DND-41 (cell line): ENCODE measurements at regions not wholly inside any gene's neighbourhood (a gene's known extent, or its start where the extent isn't known, plus 50 kb on each side); places are given as distances from the start of the nearest gene placed in this dataset.

Source experiments
- EZH2 ChIP-seq: IDR thresholded peaks from 3 replicates; pipeline ENCODE4 v1.6.1; 2012; ENCODE audit warnings: borderline replicate concordance, low read depth, mild to moderate bottlenecking, moderate library complexity, low read length, inconsistent platforms; ENCODE audit not compliant: severe bottlenecking
- TF ChIP-seq, protein P1 (sequence below): IDR thresholded peaks from 2 replicates; pipeline ENCODE4 v1.5.1; 2012; ENCODE audit warnings: borderline replicate concordance, low read length, moderate library complexity, mild to moderate bottlenecking; ENCODE audit not compliant: poor library complexity, severe bottlenecking; ENCODE audit errors: extremely low read depth

DNA sequence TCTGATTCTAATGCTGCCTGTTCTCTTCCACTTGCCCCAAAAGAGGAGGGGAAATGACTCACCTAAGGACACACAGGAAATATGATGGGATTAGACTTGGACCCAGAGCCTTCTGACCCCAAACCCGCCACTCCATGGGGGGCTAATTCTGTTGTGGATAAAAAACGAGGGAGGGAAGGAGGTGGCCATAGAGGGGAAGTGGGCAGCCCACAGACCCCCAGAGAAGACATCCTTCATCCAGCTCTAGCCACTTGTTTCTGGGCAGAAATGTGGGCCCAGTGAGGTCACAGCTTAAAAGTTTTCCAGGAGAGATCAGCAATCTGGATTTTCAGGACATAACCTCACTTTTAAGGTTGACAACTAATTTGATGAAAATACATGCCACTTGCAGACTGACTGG lies 202.1 kb downstream of the ANKRD60 start:
- TF ChIP-seq, protein P1, sequence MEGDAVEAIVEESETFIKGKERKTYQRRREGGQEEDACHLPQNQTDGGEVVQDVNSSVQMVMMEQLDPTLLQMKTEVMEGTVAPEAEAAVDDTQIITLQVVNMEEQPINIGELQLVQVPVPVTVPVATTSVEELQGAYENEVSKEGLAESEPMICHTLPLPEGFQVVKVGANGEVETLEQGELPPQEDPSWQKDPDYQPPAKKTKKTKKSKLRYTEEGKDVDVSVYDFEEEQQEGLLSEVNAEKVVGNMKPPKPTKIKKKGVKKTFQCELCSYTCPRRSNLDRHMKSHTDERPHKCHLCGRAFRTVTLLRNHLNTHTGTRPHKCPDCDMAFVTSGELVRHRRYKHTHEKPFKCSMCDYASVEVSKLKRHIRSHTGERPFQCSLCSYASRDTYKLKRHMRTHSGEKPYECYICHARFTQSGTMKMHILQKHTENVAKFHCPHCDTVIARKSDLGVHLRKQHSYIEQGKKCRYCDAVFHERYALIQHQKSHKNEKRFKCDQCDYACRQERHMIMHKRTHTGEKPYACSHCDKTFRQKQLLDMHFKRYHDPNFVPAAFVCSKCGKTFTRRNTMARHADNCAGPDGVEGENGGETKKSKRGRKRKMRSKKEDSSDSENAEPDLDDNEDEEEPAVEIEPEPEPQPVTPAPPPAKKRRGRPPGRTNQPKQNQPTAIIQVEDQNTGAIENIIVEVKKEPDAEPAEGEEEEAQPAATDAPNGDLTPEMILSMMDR: no peak
- TF ChIP-seq EZH2: no peak
